ENCODE measurements at regions not wholly inside any gene's neighbourhood (a gene's known extent, or its start where the extent isn't known, plus 50 kb on each side); places are given as distances from the start of the nearest gene placed in this dataset.
A peak's percentile ranks its signal among the peaks of the same experiment; 100 is the strongest.

GRCh38 chr12:75699251-75699650 is 187.8 kb upstream of the KRR1 start:
- Histone ChIP-seq H3K36me3 (ENCODE audit: control insufficient read depth, insufficient read depth, low read length) (no peaks in the 10 kb centered on the region), H3K4me3 (ENCODE audit: low read depth, low read length) (no peak overlapping the region), H3K4me2 (ENCODE audit: low read length) (no peak overlapping the region), H3K9ac (no peak overlapping the region), H3K27ac (peak overlapping the region; percentile 45), H2AFZ (peak overlapping the region; percentile 71), H3K79me2 (no peaks in the 10 kb centered on the region), H3K4me1 (peaks cover 18% of the 10 kb centered on the region), H3K27me3 (ENCODE audit: control insufficient read depth, insufficient read depth, low read length) (no peaks in the 10 kb centered on the region), H3K9me3 (ENCODE audit: control insufficient read depth, low read length) (no peaks in the 10 kb centered on the region)
- no peak for TF ChIP-seq CTCF (IDR thresholded peaks at IDR 0.05)

DNA sequence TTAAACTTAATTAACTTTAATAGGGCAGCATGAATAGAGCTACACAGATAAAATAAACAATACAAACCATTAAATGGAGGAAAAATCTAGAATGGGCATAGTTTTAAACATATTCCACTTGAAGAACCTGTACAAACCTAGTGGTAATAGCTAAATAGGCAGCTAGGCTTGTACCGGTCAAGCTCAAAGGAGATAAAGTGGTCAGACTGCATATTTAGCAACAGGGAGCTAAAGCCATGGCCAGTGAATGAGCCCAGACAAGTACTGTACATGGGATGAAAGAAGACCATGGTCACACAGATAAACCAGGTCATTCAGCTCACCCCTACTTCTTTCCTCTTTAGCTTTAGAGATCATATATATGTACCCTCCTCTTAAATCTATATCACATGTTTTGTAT is 186.6 kb upstream of the KRR1 start:
- TF ChIP-seq CTCF (IDR thresholded peaks at IDR 0.05): no peak

DNA sequence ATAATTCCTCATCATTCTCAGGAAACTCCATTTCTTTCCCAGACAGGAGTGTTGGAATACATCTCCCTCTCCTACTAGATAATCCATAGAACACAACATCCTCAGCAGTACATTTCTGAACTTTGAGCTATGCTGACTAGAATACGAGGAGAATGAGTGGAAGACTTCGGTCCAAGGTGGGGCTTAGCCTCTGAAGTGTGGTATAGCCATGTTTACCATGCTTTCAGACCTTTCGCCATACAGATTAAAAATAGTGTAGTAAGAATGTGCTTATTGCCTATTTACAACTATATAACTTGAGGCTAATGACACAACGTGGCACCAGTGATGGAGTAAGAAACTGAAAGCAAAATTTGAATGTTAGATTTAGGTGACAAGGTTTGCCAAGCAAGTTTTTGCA is 184.5 kb upstream of the KRR1 start:
- no peaks in the 10 kb centered on the region for H3K36me3 ChIP-seq (ENCODE audit: control insufficient read depth, insufficient read depth, low read length)
- H2AFZ ChIP-seq: no peak overlapping the region
- H3K9ac ChIP-seq: no peak overlapping the region
- H3K4me1 ChIP-seq: peaks cover 12% of the 10 kb centered on the region
- H3K4me2 ChIP-seq (ENCODE audit: low read length): no peak overlapping the region
- no peaks in the 10 kb centered on the region for H3K9me3 ChIP-seq (ENCODE audit: control insufficient read depth, low read length)
- no peaks in the 10 kb centered on the region for H3K79me2 ChIP-seq
- TF ChIP-seq CTCF (IDR thresholded peaks at IDR 0.05): no peak
- H3K27ac ChIP-seq: no peak overlapping the region
- no peaks in the 10 kb centered on the region for H3K27me3 ChIP-seq (ENCODE audit: control insufficient read depth, insufficient read depth, low read length)
- H3K4me3 ChIP-seq (ENCODE audit: low read depth, low read length): no peak overlapping the region

More for the DNA sequence above, 186.6 kb upstream of the KRR1 start:
- Histone ChIP-seq H3K9ac (no peak overlapping the region), H3K27me3 (ENCODE audit: control insufficient read depth, insufficient read depth, low read length) (no peaks in the 10 kb centered on the region), H3K4me3 (ENCODE audit: low read depth, low read length) (no peak overlapping the region), H3K9me3 (ENCODE audit: control insufficient read depth, low read length) (no peaks in the 10 kb centered on the region), H3K36me3 (ENCODE audit: control insufficient read depth, insufficient read depth, low read length) (no peaks in the 10 kb centered on the region), H3K4me2 (ENCODE audit: low read length) (no peak overlapping the region), H3K79me2 (no peaks in the 10 kb centered on the region), H2AFZ (peak overlapping the region; percentile 71), H3K27ac (no peak overlapping the region), H3K4me1 (peaks cover 12% of the 10 kb centered on the region)

DNA sequence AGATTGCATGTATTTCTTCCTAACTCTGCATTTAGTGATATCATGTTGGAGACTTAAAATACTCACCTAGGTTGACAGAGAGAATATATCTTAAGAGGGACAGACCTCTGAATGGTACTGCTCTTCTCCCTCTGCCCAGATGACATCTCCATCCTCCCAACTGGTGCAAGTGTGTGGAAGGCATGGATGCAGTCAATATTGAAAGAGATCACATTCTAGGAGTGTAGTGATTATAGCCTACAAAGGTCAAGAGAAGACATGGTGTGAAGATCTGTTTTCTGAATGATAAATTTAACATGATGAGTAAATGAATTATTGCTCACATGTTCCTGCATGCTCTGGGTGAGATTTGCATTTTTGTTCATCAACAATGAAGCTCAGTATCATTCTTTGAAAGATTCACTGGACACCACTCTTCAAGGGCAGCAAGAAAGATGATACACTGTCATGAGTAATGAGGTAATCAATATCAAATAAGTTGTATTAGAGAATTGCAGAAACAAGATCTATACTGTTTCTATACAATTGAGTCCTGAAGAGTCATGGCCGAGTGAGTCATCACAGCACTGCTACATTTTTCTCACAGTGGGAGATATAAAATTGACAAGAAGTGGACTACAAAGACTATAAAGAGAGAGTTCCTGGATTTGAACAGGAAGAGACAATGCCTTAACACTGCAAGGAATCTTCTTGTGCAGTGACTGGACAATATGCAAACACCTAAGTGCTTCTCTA is 183.3 kb upstream of the KRR1 start:
- Histone ChIP-seq H3K36me3 (ENCODE audit: control insufficient read depth, insufficient read depth, low read length) (no peaks in the 10 kb centered on the region), H2AFZ (no peak overlapping the region), H3K4me1 (peaks cover 12% of the 10 kb centered on the region), H3K9ac (no peak overlapping the region), H3K27ac (no peak overlapping the region), H3K4me3 (ENCODE audit: low read depth, low read length) (no peak overlapping the region), H3K9me3 (ENCODE audit: control insufficient read depth, low read length) (no peaks in the 10 kb centered on the region), H3K4me2 (ENCODE audit: low read length) (no peak overlapping the region), H3K79me2 (no peaks in the 10 kb centered on the region), H3K27me3 (ENCODE audit: control insufficient read depth, insufficient read depth, low read length) (no peaks in the 10 kb centered on the region)
- TF ChIP-seq CTCF (IDR thresholded peaks at IDR 0.05): no peak

- Histone ChIP-seq H3K9ac (no peak overlapping the region), H3K27me3 (ENCODE audit: control insufficient read depth, insufficient read depth, low read length) (no peaks in the 10 kb centered on the region), H3K27ac (no peak overlapping the region), H2AFZ (no peak overlapping the region), H3K4me3 (ENCODE audit: low read depth, low read length) (no peak overlapping the region), H3K36me3 (ENCODE audit: control insufficient read depth, insufficient read depth, low read length) (no peaks in the 10 kb centered on the region), H3K9me3 (ENCODE audit: control insufficient read depth, low read length) (no peaks in the 10 kb centered on the region), H3K4me2 (ENCODE audit: low read length) (no peak overlapping the region), H3K79me2 (no peaks in the 10 kb centered on the region), H3K4me1 (no peaks in the 10 kb centered on the region)
- TF ChIP-seq CTCF (IDR thresholded peaks at IDR 0.05): no peak
Measured at GRCh38 chr12:75692876-75693275, 181.5 kb upstream of the KRR1 start.
